ENCODE measurements at regions not wholly inside any gene's neighbourhood (a gene's known extent, or its start where the extent isn't known, plus 50 kb on each side); places are given as distances from the start of the nearest gene placed in this dataset.

- TF ChIP-seq CTCF (IDR thresholded peaks at IDR 0.05) (no peak), ZFX (IDR thresholded peaks at IDR 0.05; ENCODE audit: borderline replicate concordance) (no peak)
These were observed 66.0 kb upstream of the DHRS4 start for GRCh38 chr14:23887536-23887935.

All from 22Rv1 (cell line).